DOHH2 (cell line): ENCODE measurements at regions not wholly inside any gene's neighbourhood (a gene's known extent, or its start where the extent isn't known, plus 50 kb on each side); places are given as distances from the start of the nearest gene placed in this dataset.

Experiments
- H3F3A ChIP-seq: fragments of 200-600 bp; sonication (generic), shearing (Covaris generic); 2 replicates; pipeline ENCODE4 v1.6.0; 2016; ENCODE audit warnings: antibody characterized with exemption, mild to moderate bottlenecking; ENCODE audit not compliant: control insufficient read depth, insufficient read depth
- H3K27ac ChIP-seq: fragments of 200-600 bp; sonication (generic); 2 replicates; pipeline ENCODE4 v1.5.1; 2014; ENCODE audit warnings: low read depth, mild to moderate bottlenecking, low read length, moderate library complexity
- H3K27me3 ChIP-seq: fragments of 200-600 bp; sonication (generic); 2 replicates; pipeline ENCODE4 v1.6.1; 2014; ENCODE audit warnings: mild to moderate bottlenecking, low read length, mixed read lengths; ENCODE audit not compliant: control insufficient read depth
- H3K36me3 ChIP-seq: fragments of 200-600 bp; sonication (generic); 2 replicates; pipeline ENCODE4 v1.6.1; 2014; ENCODE audit warnings: mild to moderate bottlenecking, low read length, moderate library complexity, mixed read lengths; ENCODE audit not compliant: control insufficient read depth
- H3K4me1 ChIP-seq: fragments of 200-600 bp; sonication (generic); 2 replicates; pipeline ENCODE4 v1.6.1; 2014; ENCODE audit warnings: mild to moderate bottlenecking, low read length, mixed read lengths; ENCODE audit not compliant: control insufficient read depth
- H3K4me2 ChIP-seq: fragments of 200-600 bp; sonication (generic); 2 replicates; pipeline ENCODE4 v1.6.0; 2014; ENCODE audit warnings: mild to moderate bottlenecking, low read length, moderate library complexity
- H3K4me3 ChIP-seq: fragments of 200-600 bp; sonication (generic); 2 replicates; pipeline ENCODE4 v1.5.1; 2014; ENCODE audit warnings: mild to moderate bottlenecking, low read length, mixed read lengths
- H3K79me2 ChIP-seq: fragments of 200-600 bp; sonication (generic); 2 replicates; pipeline ENCODE4 v1.6.1; 2014; ENCODE audit warnings: mild to moderate bottlenecking, low read length, mixed read lengths; ENCODE audit not compliant: control insufficient read depth
- H3K9me2 ChIP-seq: fragments of 200-600 bp; sonication (generic); replicated peaks from 2 replicates; pipeline ENCODE4 v1.6.1; 2014; ENCODE audit warnings: mild to moderate bottlenecking, low read length, mixed read lengths; ENCODE audit not compliant: control insufficient read depth
- H3K9me3 ChIP-seq: fragments of 200-600 bp; sonication (generic); 2 replicates; pipeline ENCODE4 v1.6.1; 2014; ENCODE audit warnings: antibody characterized with exemption, low read length, mixed read lengths; ENCODE audit not compliant: control insufficient read depth, insufficient read depth
- H4K20me1 ChIP-seq: fragments of 200-600 bp; sonication (generic); 2 replicates; pipeline ENCODE4 v1.6.0; 2014; ENCODE audit warnings: low read depth, mild to moderate bottlenecking, antibody characterized with exemption, low read length, moderate library complexity; ENCODE audit not compliant: control insufficient read depth, insufficient read depth
- EZH2phosphoT487 ChIP-seq: fragments of 200-600 bp; sonication (generic); IDR thresholded peaks from 2 replicates; pipeline ENCODE4 v1.6.1; 2017; ENCODE audit warnings: borderline replicate concordance, mild to moderate bottlenecking, antibody characterized with exemption, low read length, moderate library complexity, mixed read lengths
- TF ChIP-seq, protein P1 (sequence below): fragments of 200-600 bp; sonication (generic); IDR thresholded peaks from one replicate; pipeline ENCODE4 v1.5.1; 2014; ENCODE audit warnings: antibody characterized with exemption, mild to moderate bottlenecking, low read depth, low read length; ENCODE audit not compliant: poor library complexity, severe bottlenecking

- H3K27me3 ChIP-seq, result no peaks in the 10 kb centered on the region
- H3K9me2 ChIP-seq, result no peaks in the 10 kb centered on the region
- H3K4me2 ChIP-seq, result no peak overlapping the region
- H3K9me3 ChIP-seq, result no peaks in the 10 kb centered on the region
- H3K4me3 ChIP-seq, result no peak overlapping the region
- TF ChIP-seq EZH2phosphoT487, result no peak
- TF ChIP-seq, protein P1, sequence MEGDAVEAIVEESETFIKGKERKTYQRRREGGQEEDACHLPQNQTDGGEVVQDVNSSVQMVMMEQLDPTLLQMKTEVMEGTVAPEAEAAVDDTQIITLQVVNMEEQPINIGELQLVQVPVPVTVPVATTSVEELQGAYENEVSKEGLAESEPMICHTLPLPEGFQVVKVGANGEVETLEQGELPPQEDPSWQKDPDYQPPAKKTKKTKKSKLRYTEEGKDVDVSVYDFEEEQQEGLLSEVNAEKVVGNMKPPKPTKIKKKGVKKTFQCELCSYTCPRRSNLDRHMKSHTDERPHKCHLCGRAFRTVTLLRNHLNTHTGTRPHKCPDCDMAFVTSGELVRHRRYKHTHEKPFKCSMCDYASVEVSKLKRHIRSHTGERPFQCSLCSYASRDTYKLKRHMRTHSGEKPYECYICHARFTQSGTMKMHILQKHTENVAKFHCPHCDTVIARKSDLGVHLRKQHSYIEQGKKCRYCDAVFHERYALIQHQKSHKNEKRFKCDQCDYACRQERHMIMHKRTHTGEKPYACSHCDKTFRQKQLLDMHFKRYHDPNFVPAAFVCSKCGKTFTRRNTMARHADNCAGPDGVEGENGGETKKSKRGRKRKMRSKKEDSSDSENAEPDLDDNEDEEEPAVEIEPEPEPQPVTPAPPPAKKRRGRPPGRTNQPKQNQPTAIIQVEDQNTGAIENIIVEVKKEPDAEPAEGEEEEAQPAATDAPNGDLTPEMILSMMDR, result no peak
- H3K79me2 ChIP-seq, result no peaks in the 10 kb centered on the region
- no peaks in the 10 kb centered on the region for H4K20me1 ChIP-seq
- H3F3A ChIP-seq, result no peaks in the 10 kb centered on the region
- H3K36me3 ChIP-seq, result no peaks in the 10 kb centered on the region
- no peak overlapping the region for H3K27ac ChIP-seq
- H3K4me1 ChIP-seq, result no peaks in the 10 kb centered on the region
These were observed 76.7 kb downstream of the RND3 start for GRCh38 chr2:150410809-150411208.

DNA sequence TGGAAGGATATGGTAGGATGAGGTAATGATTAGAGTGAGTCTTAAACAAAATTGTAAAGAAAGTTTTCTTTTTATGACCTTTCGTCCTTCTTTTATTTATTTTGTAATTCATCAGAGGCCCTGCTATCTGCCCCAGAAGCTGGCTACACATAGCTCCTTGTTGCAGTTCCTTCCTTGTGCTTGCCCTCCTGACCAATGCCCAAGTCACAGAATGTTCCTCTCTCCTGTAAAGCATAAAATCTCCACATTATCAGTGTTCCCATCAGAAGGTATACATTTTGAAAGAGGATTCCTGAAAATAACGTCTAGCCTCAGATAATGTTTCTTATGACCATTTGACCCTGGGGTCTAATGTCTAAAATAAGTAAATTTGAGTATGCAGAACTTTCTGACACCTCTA lies 78.3 kb downstream of the RND3 start:
- H3K9me3 ChIP-seq, result no peaks in the 10 kb centered on the region
- H3K27ac ChIP-seq, result no peak overlapping the region
- no peaks in the 10 kb centered on the region for H3K27me3 ChIP-seq
- no peak overlapping the region for H3K4me3 ChIP-seq
- no peak overlapping the region for H3K4me2 ChIP-seq
- H3K4me1 ChIP-seq, result no peaks in the 10 kb centered on the region
- TF ChIP-seq, protein P1, result no peak
- TF ChIP-seq EZH2phosphoT487, result no peak
- no peaks in the 10 kb centered on the region for H3K36me3 ChIP-seq
- H4K20me1 ChIP-seq, result no peaks in the 10 kb centered on the region
- H3K9me2 ChIP-seq, result no peaks in the 10 kb centered on the region
- no peaks in the 10 kb centered on the region for H3K79me2 ChIP-seq
- H3F3A ChIP-seq, result no peaks in the 10 kb centered on the region

- Histone ChIP-seq H3K79me2 (no peaks in the 10 kb centered on the region), H3K4me2 (no peak overlapping the region), H3F3A (no peaks in the 10 kb centered on the region), H3K27ac (no peak overlapping the region), H3K36me3 (no peaks in the 10 kb centered on the region), H3K9me2 (no peaks in the 10 kb centered on the region), H4K20me1 (no peaks in the 10 kb centered on the region), H3K4me3 (no peak overlapping the region), H3K4me1 (no peaks in the 10 kb centered on the region), H3K9me3 (no peaks in the 10 kb centered on the region), H3K27me3 (no peaks in the 10 kb centered on the region)
- TF ChIP-seq, protein P1, result no peak
- no peak for TF ChIP-seq EZH2phosphoT487
These were observed 83.3 kb downstream of the RND3 start for GRCh38 chr2:150404147-150404546.

- Histone ChIP-seq H3K79me2 (no peaks in the 10 kb centered on the region), H3K27me3 (no peaks in the 10 kb centered on the region), H3K9me2 (no peaks in the 10 kb centered on the region), H3K36me3 (no peaks in the 10 kb centered on the region), H3K4me2 (no peak overlapping the region), H3F3A (no peaks in the 10 kb centered on the region), H3K9me3 (no peaks in the 10 kb centered on the region), H3K4me3 (no peak overlapping the region), H3K4me1 (no peaks in the 10 kb centered on the region), H4K20me1 (no peaks in the 10 kb centered on the region), H3K27ac (no peak overlapping the region)
- no peak for TF ChIP-seq EZH2phosphoT487
- TF ChIP-seq, protein P1, result no peak
These were observed 84.0 kb downstream of the RND3 start for GRCh38 chr2:150403457-150403856.
